GM18861 (cell line): ENCODE measurements at regions not wholly inside any gene's neighbourhood (a gene's known extent, or its start where the extent isn't known, plus 50 kb on each side); places are given as distances from the start of the nearest gene placed in this dataset.

Experiments used
- ATAC-seq: cut with Tn5 transposase; IDR thresholded peaks from one replicate; pipeline ENCODE4 v1.9.1; 2021; ENCODE audit not compliant: unreplicated experiment

- ATAC-seq, result no peak
Observed at GRCh38 chr5:30103452-30104202, 1089.9 kb upstream of the CDH6 start.

GRCh38 chr5:30103052-30103451, 1090.4 kb upstream of the CDH6 start:
- ATAC-seq, result no peak

- no peak for ATAC-seq
Observed at GRCh38 chr5:30102185-30102584, 1091.3 kb upstream of the CDH6 start.

GRCh38 chr5:30100929-30101328, 1092.6 kb upstream of the CDH6 start:
- no peak for ATAC-seq

- no peak for ATAC-seq
Observed at GRCh38 chr5:30100148-30100713, 1093.3 kb upstream of the CDH6 start.

- no peak for ATAC-seq
Observed at GRCh38 chr5:30099634-30100033, 1093.9 kb upstream of the CDH6 start.

- no peak for ATAC-seq
Observed at GRCh38 chr5:30098940-30099339, 1094.5 kb upstream of the CDH6 start.

GRCh38 chr5:30092548-30092947, 1100.9 kb upstream of the CDH6 start:
- no peak for ATAC-seq

- no peak for ATAC-seq
Observed at GRCh38 chr5:30069441-30070263, 1123.8 kb upstream of the CDH6 start.

- ATAC-seq, result no peak
Observed at GRCh38 chr5:30063503-30063902, 1130.0 kb upstream of the CDH6 start.

GRCh38 chr5:30051976-30052375, 1141.5 kb upstream of the CDH6 start:
- ATAC-seq, result no peak

- no peak for ATAC-seq
Observed at GRCh38 chr5:30050056-30050815, 1143.2 kb upstream of the CDH6 start.

GRCh38 chr5:30042677-30043076, 1150.8 kb upstream of the CDH6 start:
- ATAC-seq, result no peak

GRCh38 chr5:30041831-30042385, 1151.6 kb upstream of the CDH6 start:
- no peak for ATAC-seq

- ATAC-seq, result no peak
Observed at GRCh38 chr5:30041291-30041690, 1152.2 kb upstream of the CDH6 start.

- no peak for ATAC-seq
Observed at GRCh38 chr5:30040488-30041118, 1152.9 kb upstream of the CDH6 start.

- no peak for ATAC-seq
Observed at GRCh38 chr5:30039379-30039778, 1154.1 kb upstream of the CDH6 start.

- no peak for ATAC-seq
Observed at GRCh38 chr5:30034870-30035269, 1158.6 kb upstream of the CDH6 start.

GRCh38 chr5:30030101-30030500, 1163.4 kb upstream of the CDH6 start:
- ATAC-seq, result no peak

- no peak for ATAC-seq
Observed at GRCh38 chr5:30001826-30002225, 1191.7 kb upstream of the CDH6 start.

GRCh38 chr5:30000231-30000630, 1193.3 kb upstream of the CDH6 start:
- ATAC-seq, result no peak
